ENCODE measurements at regions not wholly inside any gene's neighbourhood (a gene's known extent, or its start where the extent isn't known, plus 50 kb on each side); places are given as distances from the start of the nearest gene placed in this dataset.

GRCh38 chr9:80012557-80013330 lies 441.0 kb downstream of the TLE4 start:
- DNase-seq = no peak

- no peak for DNase-seq
These were observed 437.4 kb downstream of the TLE4 start for GRCh38 chr9:80009204-80009603.

GRCh38 chr9:80004714-80005113 lies 432.9 kb downstream of the TLE4 start:
- DNase-seq = no peak

- DNase-seq = no peak
These were observed 418.8 kb downstream of the TLE4 start for GRCh38 chr9:79990536-79990935.

DNA sequence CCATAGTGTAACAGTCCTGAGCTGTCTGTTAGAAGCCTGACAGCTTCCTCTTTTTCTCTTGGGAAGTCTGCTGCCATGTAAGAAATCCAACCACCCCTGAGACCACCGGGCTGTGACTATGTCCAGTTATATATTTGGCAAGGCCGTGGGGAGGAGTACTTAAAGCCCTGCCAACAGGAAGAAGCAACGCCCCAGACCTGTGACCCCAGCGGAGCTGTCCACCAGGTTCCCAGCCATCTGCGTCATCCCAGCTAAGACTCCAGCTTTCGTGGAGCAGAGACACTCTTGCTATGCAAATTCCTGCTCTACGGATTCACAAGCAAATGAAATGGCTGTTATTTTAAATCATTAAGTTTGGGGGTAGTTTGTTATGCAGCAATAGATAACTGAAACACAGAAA lies 417.3 kb downstream of the TLE4 start:
- DNase-seq = no peak

DNA sequence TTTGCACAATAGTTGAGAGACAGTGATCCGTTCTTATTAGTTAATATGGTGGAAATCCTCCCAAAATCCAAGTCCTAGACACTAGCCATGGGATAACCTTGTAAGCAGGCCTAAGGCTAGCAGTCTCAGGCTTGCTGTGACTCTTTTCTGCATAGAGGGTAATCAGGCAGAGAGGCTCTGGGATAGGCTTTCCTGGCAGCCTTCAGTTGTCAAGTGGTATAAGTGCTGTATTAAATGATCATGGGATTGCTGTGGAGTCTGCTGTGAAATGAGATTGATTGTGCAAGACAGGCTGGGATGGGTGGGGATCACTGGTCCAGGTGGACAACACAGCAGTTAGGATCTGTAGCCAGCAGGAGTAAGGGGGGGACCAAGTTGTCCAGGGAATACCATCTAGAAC lies 416.4 kb downstream of the TLE4 start:
- DNase-seq = no peak

DNA sequence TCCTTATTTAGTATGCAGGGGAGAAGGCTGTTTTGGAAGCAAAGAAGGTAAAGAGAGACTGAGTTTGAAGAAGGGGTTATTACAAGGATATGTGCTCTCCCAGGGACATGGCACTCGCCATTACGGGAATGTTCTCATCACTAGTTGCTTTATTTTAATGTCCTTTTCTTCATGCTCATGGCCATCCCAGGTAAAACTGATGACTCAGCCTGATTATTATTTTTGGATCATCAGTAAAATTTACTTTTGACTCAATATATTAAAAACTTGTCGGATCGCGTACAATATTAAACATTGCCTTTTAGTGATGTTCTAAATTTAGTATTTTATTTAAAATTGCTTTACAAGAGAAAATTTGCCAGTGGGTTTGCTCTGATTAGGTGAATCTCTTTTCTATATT lies 414.7 kb downstream of the TLE4 start:
- no peak for DNase-seq

DNA sequence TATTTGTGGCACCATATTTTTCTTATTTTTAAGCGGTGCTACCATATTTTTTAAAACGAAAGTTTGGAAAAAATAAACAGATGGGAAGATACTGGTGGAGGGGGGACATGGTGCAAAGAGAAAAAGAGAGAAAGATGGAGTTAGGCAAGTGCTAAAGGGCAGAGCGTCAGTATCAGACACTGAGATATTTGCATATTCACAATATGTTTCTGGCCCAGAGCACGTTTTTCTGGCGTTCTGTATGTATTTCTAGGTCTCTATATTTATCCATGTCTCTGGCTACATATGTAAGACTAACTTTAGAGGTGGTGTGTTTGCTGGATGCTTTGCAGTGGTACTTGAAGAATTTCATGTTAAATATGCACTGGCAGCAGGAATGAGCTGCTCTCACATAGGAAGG lies 414.0 kb downstream of the TLE4 start:
- no peak for DNase-seq

DNA sequence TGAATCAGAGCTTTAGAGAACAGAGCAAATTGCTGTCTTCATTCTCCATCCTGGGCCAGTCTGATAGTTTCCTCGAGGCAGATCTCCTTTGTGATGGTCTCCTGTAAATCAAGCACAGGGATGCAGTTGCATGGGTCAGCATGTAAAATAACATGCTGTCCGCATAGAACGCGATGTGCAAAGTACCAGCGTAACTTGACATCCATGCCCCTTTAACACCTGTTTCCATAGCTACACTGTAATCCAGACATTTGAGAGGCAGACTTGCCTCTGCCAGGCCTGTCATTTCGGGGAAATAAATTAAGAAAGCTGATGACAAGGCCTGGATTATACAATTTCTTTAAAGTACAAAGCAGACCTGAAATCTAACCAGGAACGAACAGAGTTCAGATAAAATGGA lies 413.5 kb downstream of the TLE4 start:
- no peak for DNase-seq

- no peak for DNase-seq
These were observed 412.8 kb downstream of the TLE4 start for GRCh38 chr9:79984429-79985067.

DNA sequence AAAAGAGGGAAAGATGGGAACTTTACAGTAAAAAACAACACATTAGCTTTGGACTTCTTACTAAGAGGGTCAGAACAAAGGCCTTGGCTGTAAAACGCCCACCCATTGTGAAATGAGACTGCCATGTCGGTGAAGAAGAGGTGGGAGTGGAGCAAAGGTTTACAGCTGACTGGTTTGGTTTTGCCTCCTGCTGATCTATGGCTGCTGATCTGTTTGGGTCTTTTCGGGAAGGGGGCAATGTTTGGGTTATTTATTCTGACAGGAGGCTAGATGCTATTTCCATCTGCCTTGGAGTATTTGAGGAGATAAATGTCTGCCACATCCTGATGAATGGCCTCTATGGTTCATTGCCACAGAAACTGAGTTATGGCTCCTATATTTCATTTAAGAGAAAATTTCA lies 408.7 kb downstream of the TLE4 start:
- DNase-seq = no peak

DNA sequence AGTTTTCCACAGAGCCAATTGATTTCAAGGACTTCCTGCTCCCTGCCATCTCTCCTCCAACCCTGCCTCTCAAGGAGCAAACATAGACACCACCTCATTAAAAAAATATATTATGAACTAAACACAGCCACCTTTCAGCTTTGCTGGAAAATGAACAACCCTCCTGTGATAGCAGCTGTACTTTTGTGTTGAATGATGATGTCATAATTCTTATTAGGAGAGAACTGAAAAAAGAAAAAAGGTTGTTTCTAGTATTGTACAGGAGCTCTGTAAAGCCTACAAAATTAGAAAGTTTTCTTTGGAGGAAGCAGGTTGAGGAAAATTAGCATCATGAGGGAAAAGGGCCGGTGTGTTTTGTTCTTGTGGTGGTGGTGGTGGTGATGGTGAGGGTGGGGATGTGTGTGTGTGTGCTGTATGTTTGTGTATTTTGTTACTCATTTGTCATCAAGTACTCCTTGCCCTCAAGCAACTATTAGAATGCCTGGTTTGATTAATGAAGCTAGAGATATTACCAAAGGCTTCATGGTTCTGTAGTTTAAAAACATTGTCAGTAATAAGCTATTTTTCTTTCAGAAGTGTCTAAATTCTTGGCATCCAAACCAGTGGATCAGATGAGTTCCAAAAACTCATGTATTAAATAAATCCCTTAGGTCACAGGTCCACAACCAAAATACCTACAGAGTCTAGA lies 405.9 kb downstream of the TLE4 start:
- no peak for DNase-seq

- DNase-seq = no peak
These were observed 405.3 kb downstream of the TLE4 start for GRCh38 chr9:79977074-79977435.

- peak; percentile 93 for DNase-seq
These were observed 404.7 kb downstream of the TLE4 start for GRCh38 chr9:79976257-79977073.

DNA sequence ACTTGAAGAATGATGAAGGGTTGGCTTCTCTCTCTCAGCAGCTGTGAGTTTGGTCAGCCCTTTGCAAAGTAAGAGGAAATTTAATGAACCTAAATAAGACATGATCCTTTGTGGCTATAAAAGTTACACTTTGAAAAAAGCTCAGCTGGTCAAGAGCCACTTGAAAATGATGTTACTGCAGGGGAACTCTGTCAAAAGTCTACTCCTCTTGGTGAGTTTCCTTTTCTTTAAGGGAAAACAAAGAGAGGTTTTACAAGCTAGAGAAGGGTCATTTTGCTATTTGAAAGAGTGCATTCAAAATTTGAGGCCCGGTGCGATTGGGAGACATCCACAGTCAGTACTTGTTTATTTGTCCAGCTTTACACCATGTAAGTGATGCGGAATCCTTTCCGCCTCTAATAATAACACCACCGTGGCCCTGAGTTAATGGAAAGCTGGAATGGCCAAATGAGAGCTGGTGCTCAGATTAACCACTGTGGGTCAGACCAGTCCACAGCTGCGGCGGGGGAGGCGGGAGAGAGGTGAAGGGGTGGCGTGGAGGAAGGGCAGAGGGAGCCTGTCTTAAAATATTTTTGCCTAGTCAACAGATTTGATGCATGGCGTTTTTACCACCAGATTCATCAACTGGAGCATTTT lies 404.0 kb downstream of the TLE4 start:
- DNase-seq = no peak

- DNase-seq = no peak
These were observed 403.1 kb downstream of the TLE4 start for GRCh38 chr9:79974806-79975422.

DNA sequence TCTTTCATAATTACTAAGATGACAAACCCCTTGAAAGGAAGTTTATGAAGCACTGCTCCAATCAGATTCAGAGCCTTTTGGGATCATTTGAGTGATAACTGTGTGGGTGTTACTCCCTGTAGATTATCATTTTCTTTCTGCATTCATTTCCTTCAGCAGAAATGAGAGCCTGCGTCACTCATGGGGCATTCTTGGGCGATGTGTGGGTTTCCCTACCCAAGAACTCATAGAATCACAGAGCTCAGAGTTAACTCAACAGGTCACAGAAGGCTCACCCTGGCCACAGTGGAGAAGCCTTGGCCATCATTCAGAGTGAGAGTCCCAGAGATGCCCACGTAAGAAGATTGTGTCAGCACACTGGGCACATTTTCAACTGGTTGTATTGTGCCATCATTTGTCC lies 401.9 kb downstream of the TLE4 start:
- DNase-seq = no peak

- DNase-seq = no peak
These were observed 398.3 kb downstream of the TLE4 start for GRCh38 chr9:79970146-79970425.

DNA sequence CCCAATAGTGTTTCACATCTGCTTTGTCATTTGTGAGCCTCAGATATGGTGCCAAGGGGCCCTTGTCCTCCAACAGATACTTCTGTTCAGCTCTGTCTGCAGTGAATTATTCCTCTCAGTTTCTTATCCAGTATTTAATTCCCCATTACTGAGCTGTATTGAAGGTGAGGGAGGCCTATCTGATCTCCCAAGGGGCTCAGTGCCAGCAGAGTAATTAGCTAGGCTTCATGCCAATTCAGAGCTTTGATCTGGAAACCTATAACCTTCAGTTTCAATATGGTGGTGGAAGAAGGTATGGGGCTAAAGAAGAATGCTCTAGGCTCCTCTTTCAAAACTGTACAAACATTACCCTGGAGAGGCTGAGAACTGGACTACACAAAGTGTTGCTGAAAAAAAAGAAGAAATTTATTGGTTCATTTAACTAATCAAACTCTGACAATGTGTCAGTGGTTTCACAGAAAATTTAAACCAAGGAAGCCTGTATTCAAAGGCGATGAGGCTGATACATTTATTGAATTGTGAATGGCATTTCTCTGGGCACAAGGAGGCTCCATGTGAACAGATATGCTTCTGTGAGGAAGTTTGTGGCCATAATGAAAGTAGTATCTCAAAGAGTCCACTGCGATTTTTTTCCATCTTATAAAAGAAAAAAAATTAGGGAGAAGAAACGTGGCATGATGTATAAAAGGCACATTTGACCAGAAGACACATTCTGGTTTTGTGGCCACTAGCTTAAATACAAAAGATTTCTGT lies 397.8 kb downstream of the TLE4 start:
- DNase-seq = no peak

- DNase-seq = no peak
These were observed 396.8 kb downstream of the TLE4 start for GRCh38 chr9:79968533-79968932.

GRCh38 chr9:79962836-79963235 lies 391.1 kb downstream of the TLE4 start:
- no peak for DNase-seq

DNA sequence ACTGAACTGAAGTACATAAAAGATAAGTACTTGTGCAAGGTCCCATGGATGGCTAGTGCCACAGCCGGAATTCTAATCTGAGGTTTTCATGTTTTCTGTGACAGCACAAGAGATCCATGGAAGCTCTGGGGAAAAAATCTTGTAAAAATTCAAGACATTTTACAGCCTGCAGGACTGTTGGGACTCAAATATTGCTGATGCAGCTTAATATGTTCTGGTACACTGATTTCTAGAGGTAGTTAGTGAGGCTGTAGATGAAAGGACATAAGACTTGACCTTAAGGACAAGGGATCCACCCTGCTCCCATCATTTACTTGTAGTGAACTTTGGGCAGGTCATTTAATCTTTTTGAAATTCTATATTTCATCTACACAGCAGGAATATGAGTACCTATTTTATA lies 390.4 kb downstream of the TLE4 start:
- DNase-seq = no peak
